ENCODE measurements at regions not wholly inside any gene's neighbourhood (a gene's known extent, or its start where the extent isn't known, plus 50 kb on each side); places are given as distances from the start of the nearest gene placed in this dataset.

DNA sequence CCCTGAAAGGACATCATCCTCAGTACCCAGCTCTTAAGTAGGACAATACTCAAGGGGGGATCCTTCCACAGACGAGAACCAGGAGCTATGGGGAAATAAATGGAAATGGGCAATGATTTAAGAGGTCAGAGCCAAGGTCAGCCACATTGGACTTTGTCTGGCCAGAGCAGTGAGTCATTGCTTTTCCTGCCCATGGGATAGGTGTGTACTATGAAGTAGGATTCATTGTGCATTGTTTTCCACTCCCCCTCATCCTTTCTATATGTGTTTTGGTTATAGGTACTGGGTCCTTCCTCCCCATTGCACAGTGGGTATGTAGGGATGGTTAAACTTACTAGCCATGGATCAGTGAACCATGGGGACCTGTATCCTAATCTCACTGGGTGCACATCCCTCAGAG lies 328.9 kb upstream of the USP25 start:
- no peaks in the 10 kb centered on the region for H3K36me3 Mint-ChIP-seq (ENCODE audit: unreplicated experiment)
- H3K4me1 Mint-ChIP-seq (ENCODE audit: unreplicated experiment), result no peaks in the 10 kb centered on the region
- H3K9me3 Mint-ChIP-seq (ENCODE audit: unreplicated experiment), result peaks cover 19% of the 10 kb centered on the region
- TF ChIP-seq, protein P1, sequence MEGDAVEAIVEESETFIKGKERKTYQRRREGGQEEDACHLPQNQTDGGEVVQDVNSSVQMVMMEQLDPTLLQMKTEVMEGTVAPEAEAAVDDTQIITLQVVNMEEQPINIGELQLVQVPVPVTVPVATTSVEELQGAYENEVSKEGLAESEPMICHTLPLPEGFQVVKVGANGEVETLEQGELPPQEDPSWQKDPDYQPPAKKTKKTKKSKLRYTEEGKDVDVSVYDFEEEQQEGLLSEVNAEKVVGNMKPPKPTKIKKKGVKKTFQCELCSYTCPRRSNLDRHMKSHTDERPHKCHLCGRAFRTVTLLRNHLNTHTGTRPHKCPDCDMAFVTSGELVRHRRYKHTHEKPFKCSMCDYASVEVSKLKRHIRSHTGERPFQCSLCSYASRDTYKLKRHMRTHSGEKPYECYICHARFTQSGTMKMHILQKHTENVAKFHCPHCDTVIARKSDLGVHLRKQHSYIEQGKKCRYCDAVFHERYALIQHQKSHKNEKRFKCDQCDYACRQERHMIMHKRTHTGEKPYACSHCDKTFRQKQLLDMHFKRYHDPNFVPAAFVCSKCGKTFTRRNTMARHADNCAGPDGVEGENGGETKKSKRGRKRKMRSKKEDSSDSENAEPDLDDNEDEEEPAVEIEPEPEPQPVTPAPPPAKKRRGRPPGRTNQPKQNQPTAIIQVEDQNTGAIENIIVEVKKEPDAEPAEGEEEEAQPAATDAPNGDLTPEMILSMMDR (IDR thresholded peaks at IDR 0.05), result no peak
- no peak overlapping the region for H3K4me3 Mint-ChIP-seq (ENCODE audit: unreplicated experiment)
- no peak overlapping the region for H3K27ac Mint-ChIP-seq (ENCODE audit: unreplicated experiment)
- no peak for DNase-seq (ENCODE audit: extremely low spot score, unreplicated experiment)
- no peaks in the 10 kb centered on the region for H3K27me3 Mint-ChIP-seq (ENCODE audit: unreplicated experiment)

DNA sequence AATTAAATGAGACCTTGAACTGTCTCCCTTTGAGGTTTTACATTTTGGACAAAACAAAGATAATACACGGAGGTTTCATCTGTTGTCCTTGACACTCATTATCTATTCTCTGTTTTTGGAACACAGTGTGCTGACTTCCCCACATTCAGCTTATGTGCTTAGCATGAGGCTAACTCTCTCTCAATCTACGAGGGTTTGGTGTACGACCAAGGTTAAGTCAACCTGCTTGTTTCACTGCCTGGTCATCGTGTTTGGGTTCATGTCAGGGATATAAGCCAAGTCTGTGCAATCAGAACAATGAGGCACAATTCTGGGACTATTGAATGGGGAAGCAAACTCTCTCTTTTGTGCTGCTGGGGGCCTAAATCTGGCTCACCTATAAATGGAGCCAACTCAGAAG lies 328.5 kb upstream of the USP25 start:
- Mint-ChIP-seq H3K36me3 (ENCODE audit: unreplicated experiment) (no peaks in the 10 kb centered on the region), H3K4me1 (ENCODE audit: unreplicated experiment) (no peaks in the 10 kb centered on the region), H3K9me3 (ENCODE audit: unreplicated experiment) (peaks cover 19% of the 10 kb centered on the region), H3K27me3 (ENCODE audit: unreplicated experiment) (no peaks in the 10 kb centered on the region), H3K4me3 (ENCODE audit: unreplicated experiment) (no peak overlapping the region), H3K27ac (ENCODE audit: unreplicated experiment) (no peak overlapping the region)
- DNase-seq (ENCODE audit: extremely low spot score, unreplicated experiment), result no peak
- TF ChIP-seq, protein P1 (IDR thresholded peaks at IDR 0.05), result no peak

DNA sequence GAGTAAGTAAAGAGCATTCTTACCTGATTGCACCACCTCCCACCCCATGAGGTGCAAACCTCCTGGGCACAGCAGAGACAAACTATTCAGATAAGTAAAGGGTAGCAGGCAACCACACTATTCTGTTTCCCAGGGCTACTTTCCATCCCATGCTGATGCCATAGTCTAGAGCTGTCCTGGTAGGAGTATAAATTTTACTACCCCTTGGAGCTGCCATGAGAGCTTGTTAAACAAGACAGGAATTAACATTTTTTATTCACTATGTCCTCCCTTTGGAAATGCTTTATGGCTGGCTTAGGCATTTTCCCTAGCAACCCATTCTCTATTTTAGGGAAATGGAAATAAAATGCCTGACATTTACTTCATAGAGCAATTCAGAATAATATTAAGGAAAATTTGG lies 324.6 kb upstream of the USP25 start:
- Mint-ChIP-seq H3K9me3 (ENCODE audit: unreplicated experiment) (peaks cover 19% of the 10 kb centered on the region), H3K27me3 (ENCODE audit: unreplicated experiment) (no peaks in the 10 kb centered on the region), H3K27ac (ENCODE audit: unreplicated experiment) (no peak overlapping the region), H3K36me3 (ENCODE audit: unreplicated experiment) (no peaks in the 10 kb centered on the region), H3K4me3 (ENCODE audit: unreplicated experiment) (no peak overlapping the region), H3K4me1 (ENCODE audit: unreplicated experiment) (no peaks in the 10 kb centered on the region)
- DNase-seq (ENCODE audit: extremely low spot score, unreplicated experiment), result no peak
- TF ChIP-seq, protein P1 (IDR thresholded peaks at IDR 0.05), result no peak

DNA sequence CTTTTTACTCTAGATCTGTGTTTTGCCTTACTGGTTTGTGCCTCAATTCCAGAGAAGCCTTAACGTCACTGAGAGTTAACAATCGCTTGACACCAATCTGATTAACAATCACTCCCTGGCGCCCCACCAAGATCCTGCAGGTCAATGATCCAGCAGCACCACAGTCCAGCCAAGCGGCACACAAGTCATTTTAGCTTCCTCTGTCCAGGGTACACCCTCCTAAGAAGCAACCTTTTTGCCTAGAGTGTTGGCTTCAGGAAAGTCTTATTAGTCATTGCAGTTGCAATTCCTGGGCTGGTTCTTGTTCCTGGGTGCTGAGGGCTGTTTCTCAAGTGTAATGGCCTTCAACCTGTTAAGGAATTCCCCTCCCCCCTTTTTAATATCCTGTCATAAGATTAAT lies 323.0 kb upstream of the USP25 start:
- no peak for DNase-seq (ENCODE audit: extremely low spot score, unreplicated experiment)
- TF ChIP-seq, protein P1 (IDR thresholded peaks at IDR 0.05), result no peak
- Mint-ChIP-seq H3K36me3 (ENCODE audit: unreplicated experiment) (no peaks in the 10 kb centered on the region), H3K27ac (ENCODE audit: unreplicated experiment) (no peak overlapping the region), H3K4me3 (ENCODE audit: unreplicated experiment) (no peak overlapping the region), H3K9me3 (ENCODE audit: unreplicated experiment) (peaks cover 10% of the 10 kb centered on the region), H3K27me3 (ENCODE audit: unreplicated experiment) (no peaks in the 10 kb centered on the region), H3K4me1 (ENCODE audit: unreplicated experiment) (no peaks in the 10 kb centered on the region)

DNA sequence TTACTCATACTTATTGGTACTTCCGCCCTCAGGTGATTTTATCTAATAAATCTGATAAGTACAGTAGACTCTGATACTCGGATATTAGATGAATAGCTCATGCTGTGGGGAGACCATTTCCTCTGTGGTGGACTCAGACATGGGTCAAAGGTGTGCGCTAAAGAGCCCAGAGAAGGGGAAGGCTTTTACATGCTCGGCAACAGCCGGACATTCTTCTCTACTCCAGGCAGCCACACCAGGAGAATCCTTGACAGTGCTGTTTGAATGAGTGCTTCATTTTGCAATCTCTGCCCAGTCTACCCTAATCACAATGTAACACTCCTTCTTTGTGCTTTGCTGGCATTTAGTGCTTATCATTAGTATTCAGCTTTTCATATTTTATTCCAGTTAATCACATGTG lies 322.2 kb upstream of the USP25 start:
- DNase-seq (ENCODE audit: extremely low spot score, unreplicated experiment), result no peak
- Mint-ChIP-seq H3K27me3 (ENCODE audit: unreplicated experiment) (no peaks in the 10 kb centered on the region), H3K27ac (ENCODE audit: unreplicated experiment) (no peak overlapping the region), H3K4me1 (ENCODE audit: unreplicated experiment) (no peaks in the 10 kb centered on the region), H3K36me3 (ENCODE audit: unreplicated experiment) (no peaks in the 10 kb centered on the region), H3K9me3 (ENCODE audit: unreplicated experiment) (peaks cover 4% of the 10 kb centered on the region), H3K4me3 (ENCODE audit: unreplicated experiment) (no peak overlapping the region)
- TF ChIP-seq, protein P1 (IDR thresholded peaks at IDR 0.05), result no peak
